RWPE2 (cell line): ENCODE measurements at regions not wholly inside any gene's neighbourhood (a gene's known extent, or its start where the extent isn't known, plus 50 kb on each side); places are given as distances from the start of the nearest gene placed in this dataset.

ENCODE experiments used
- ATAC-seq: fragments of 200-7000 bp; cut with Tn5 transposase; 3 replicates; pipeline ENCODE4 v1.9.1; 2021; ENCODE audit warnings: low read depth
- DNase-seq: peaks from one replicate; pipeline ENCODE4 v3.0.0-alpha.2; 2020; ENCODE audit warnings: low spot score
- H3K27ac ChIP-seq: fragments of 450-650 bp; 2 replicates; pipeline ENCODE4 v1.5.1; 2017; ENCODE audit warnings: mild to moderate bottlenecking; ENCODE audit not compliant: poor library complexity, severe bottlenecking
- H3K27me3 ChIP-seq: fragments of 250-450 bp; sonication (Bioruptor Pico); 2 replicates; pipeline ENCODE4 v1.5.1; 2021; ENCODE audit warnings: mild to moderate bottlenecking, moderate library complexity; ENCODE audit not compliant: insufficient read depth, poor library complexity, severe bottlenecking
- H3K36me3 ChIP-seq: fragments of 250-450 bp; sonication (Bioruptor Pico); 2 replicates; pipeline ENCODE4 v1.5.1; 2020; ENCODE audit warnings: low read depth, mild to moderate bottlenecking, moderate library complexity
- H3K4me1 ChIP-seq: fragments of 250-450 bp; sonication (Bioruptor Pico); 2 replicates; pipeline ENCODE4 v1.5.1; 2021; ENCODE audit warnings: mild to moderate bottlenecking, moderate library complexity; ENCODE audit not compliant: insufficient read depth, poor library complexity, severe bottlenecking
- H3K4me3 ChIP-seq: fragments of 250-450 bp; sonication (Bioruptor Pico); 2 replicates; pipeline ENCODE4 v1.5.1; 2021; ENCODE audit warnings: mild to moderate bottlenecking, moderate library complexity; ENCODE audit not compliant: severe bottlenecking
- H3K9me3 ChIP-seq: fragments of 250-450 bp; sonication (Bioruptor Pico); 2 replicates; pipeline ENCODE4 v1.5.1; 2021; ENCODE audit warnings: mild to moderate bottlenecking, moderate library complexity; ENCODE audit not compliant: severe bottlenecking
- TF ChIP-seq, protein P1 (sequence below): fragments of 450-650 bp; IDR thresholded peaks from one replicate; pipeline ENCODE4 v1.5.1; 2017; ENCODE audit warnings: mild to moderate bottlenecking, moderate library complexity; ENCODE audit not compliant: poor library complexity, severe bottlenecking

DNA sequence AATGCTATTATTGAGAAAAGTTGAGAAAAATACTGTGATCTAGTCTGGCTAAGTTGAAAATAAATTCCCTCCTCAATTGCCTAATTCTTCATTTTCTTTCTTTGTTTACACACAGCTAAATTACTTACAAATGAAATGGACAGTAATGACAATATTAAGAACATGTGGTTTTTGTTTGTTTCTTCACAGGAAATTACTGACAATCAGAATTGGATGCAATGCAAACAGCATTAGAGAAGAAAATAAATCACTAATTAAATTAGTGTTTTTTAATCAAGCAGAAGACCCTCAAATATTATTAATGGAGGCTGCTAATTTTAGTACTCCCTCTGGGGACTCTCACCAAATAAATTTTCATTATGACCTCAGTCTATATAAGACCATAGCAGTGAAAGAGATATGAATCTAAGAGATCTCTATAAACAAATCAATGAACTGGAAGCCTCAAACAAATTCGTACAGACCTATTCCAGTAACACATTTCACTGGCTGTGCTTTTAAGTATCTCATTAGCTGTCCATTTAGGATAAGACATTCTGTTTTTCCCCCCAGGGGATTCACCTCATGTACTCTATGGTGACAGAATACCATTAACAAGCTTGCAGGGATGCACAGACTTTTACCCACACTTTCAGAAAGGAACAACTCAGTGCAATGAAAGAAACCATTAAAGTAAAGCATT, 202.0 kb upstream of the DGKB start:
- Histone ChIP-seq H3K4me1 (no peaks in the 10 kb centered on the region), H3K9me3 (no peaks in the 10 kb centered on the region), H3K36me3 (no peaks in the 10 kb centered on the region), H3K27me3 (peaks cover 5% of the 10 kb centered on the region), H3K4me3 (no peak overlapping the region), H3K27ac (no peak overlapping the region)
- DNase-seq (no peak), ATAC-seq (no peak)
- TF ChIP-seq, protein P1, sequence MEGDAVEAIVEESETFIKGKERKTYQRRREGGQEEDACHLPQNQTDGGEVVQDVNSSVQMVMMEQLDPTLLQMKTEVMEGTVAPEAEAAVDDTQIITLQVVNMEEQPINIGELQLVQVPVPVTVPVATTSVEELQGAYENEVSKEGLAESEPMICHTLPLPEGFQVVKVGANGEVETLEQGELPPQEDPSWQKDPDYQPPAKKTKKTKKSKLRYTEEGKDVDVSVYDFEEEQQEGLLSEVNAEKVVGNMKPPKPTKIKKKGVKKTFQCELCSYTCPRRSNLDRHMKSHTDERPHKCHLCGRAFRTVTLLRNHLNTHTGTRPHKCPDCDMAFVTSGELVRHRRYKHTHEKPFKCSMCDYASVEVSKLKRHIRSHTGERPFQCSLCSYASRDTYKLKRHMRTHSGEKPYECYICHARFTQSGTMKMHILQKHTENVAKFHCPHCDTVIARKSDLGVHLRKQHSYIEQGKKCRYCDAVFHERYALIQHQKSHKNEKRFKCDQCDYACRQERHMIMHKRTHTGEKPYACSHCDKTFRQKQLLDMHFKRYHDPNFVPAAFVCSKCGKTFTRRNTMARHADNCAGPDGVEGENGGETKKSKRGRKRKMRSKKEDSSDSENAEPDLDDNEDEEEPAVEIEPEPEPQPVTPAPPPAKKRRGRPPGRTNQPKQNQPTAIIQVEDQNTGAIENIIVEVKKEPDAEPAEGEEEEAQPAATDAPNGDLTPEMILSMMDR: no peak

DNA sequence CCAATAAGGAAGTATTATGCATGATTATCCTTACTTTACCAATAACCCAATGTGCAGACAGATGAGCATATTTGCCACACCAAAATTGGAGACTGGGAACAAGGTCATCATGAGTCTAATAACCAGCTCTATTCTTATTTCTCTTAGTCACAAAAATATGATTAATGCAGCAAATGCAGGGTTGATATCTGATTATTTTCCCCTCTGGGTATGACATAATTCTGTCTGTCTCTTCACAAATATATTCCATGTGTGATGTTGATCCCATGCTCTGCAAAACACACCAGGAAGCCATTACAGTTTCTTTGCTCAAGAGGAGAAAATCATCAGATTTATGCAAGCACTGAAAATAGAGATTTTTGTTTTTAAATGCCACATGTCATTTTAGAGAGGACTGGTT, 196.5 kb upstream of the DGKB start:
- Histone ChIP-seq H3K27ac (no peak overlapping the region), H3K27me3 (peaks cover 5% of the 10 kb centered on the region), H3K9me3 (no peaks in the 10 kb centered on the region), H3K4me3 (no peak overlapping the region), H3K36me3 (no peaks in the 10 kb centered on the region), H3K4me1 (no peaks in the 10 kb centered on the region)
- no peak for DNase-seq
- no peak for ATAC-seq
- TF ChIP-seq, protein P1: no peak

DNA sequence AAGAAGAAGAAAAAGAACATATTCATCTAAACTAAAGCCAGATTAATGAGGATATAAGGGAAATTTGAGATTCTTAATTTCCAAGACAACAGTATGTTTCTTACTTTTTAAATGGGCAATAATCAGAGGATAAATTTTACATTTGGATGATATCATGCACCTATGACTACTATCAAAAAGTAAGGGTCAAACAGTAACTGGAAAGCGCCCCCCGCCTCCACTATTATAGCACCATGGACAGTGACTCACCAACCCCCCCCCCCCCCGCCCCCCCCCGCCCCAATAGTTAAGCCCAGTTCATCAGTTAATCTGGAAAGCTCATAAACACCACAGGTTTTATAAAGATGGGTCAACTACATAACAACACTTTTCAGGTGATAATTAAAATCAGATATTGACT, 194.3 kb upstream of the DGKB start:
- H3K27ac ChIP-seq: no peak overlapping the region
- no peaks in the 10 kb centered on the region for H3K4me1 ChIP-seq
- DNase-seq (no peak), ATAC-seq (no peak)
- peaks cover 3% of the 10 kb centered on the region for H3K27me3 ChIP-seq
- no peak overlapping the region for H3K4me3 ChIP-seq
- H3K36me3 ChIP-seq: no peaks in the 10 kb centered on the region
- TF ChIP-seq, protein P1: no peak
- H3K9me3 ChIP-seq: no peaks in the 10 kb centered on the region

DNA sequence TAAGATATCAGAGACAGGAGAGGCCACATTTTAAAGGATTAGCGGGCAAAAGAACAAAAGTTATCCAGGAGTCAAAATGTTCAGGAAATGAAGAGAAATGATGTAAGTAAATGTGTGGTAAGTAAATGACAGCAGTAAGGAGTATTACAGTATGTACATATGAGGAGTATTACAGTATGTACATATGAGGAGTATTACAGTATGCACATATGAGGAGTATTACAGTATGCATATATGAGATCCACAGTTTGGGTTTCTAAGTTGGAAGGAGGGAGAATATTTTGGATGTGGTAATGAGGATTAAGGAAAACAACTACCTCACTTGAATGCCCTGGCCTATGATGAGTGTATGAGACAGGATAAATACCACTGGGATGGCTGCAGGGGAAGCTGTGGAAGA, 192.4 kb upstream of the DGKB start:
- Histone ChIP-seq H3K27me3 (peaks cover 3% of the 10 kb centered on the region), H3K27ac (no peak overlapping the region), H3K4me1 (no peaks in the 10 kb centered on the region), H3K36me3 (no peaks in the 10 kb centered on the region), H3K4me3 (no peak overlapping the region), H3K9me3 (no peaks in the 10 kb centered on the region)
- ATAC-seq (no peak), DNase-seq (no peak)
- TF ChIP-seq, protein P1: no peak

DNA sequence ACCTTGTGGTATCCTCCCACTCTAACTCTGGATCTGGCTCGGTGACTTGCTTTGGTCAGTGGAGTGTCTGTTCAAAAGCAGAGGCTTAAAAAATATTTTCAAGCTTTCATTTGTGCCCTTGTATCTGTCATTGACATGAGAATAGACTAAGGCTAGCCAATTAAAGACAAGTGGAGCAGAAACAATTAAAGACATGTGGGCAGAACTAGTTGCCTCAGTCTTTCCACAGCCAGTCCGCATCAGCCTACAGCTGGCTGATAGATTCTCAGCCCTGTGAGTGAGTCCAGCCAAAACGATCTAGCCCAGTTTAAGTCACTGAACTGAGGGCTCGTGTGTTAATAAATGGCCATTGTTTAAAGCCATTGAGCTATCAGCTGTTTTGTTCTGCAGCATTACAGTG, 185.2 kb upstream of the DGKB start:
- Histone ChIP-seq H3K27ac (no peak overlapping the region), H3K4me1 (no peaks in the 10 kb centered on the region), H3K9me3 (no peaks in the 10 kb centered on the region), H3K27me3 (peaks cover 3% of the 10 kb centered on the region), H3K4me3 (no peak overlapping the region), H3K36me3 (no peaks in the 10 kb centered on the region)
- TF ChIP-seq, protein P1: no peak
- DNase-seq: no peak
- no peak for ATAC-seq
